Mesothelial cell of epicardium (in vitro differentiated cells): ENCODE measurements at regions not wholly inside any gene's neighbourhood (a gene's known extent, or its start where the extent isn't known, plus 50 kb on each side); places are given as distances from the start of the nearest gene placed in this dataset.

Experiments used
- DNase-seq, 2 experiments: peaks; one replicate each; pipeline ENCODE4 v3.0.0; 2021; ENCODE audit warnings: low spot score in 2 of 2; ENCODE audit not compliant: unreplicated experiment in 2 of 2
- H3K27ac Mint-ChIP-seq: 2 replicates; pipeline ENCODE4 v1.8.0; 2021; ENCODE audit warnings: mixed read lengths
- H3K27me3 Mint-ChIP-seq: 2 replicates; pipeline ENCODE4 v1.8.0; 2021; ENCODE audit warnings: low read depth, mixed read lengths
- H3K36me3 Mint-ChIP-seq: 2 replicates; pipeline ENCODE4 v1.8.0; 2021; ENCODE audit warnings: mixed read lengths
- H3K4me1 Mint-ChIP-seq: 2 replicates; pipeline ENCODE4 v1.8.0; 2021; ENCODE audit warnings: mixed read lengths
- H3K4me3 Mint-ChIP-seq: 2 replicates; pipeline ENCODE4 v1.8.0; 2021; ENCODE audit warnings: mild to moderate bottlenecking, moderate library complexity, mixed read lengths
- H3K9me3 Mint-ChIP-seq: 2 replicates; pipeline ENCODE4 v1.8.0; 2021; ENCODE audit warnings: mixed read lengths
- CTCF ChIP-seq: fragments of 200-600 bp; sonication (generic); IDR thresholded peaks from one replicate; pipeline ENCODE4 v1.5.0; 2021; ENCODE audit warnings: antibody characterized with exemption; ENCODE audit not compliant: unreplicated experiment

GRCh38 chr15:47196048-47196447 is 521.3 kb upstream of the SEMA6D start:
- peak overlapping the region; percentile 37 for H3K4me3 Mint-ChIP-seq
- TF ChIP-seq CTCF = peak; percentile 83
- peak; percentile 60 to 81 for DNase-seq
- H3K36me3 Mint-ChIP-seq = no peaks in the 10 kb centered on the region
- no peak overlapping the region for H3K27ac Mint-ChIP-seq
- no peaks in the 10 kb centered on the region for H3K27me3 Mint-ChIP-seq
- H3K4me1 Mint-ChIP-seq = peaks cover 15% of the 10 kb centered on the region
- no peaks in the 10 kb centered on the region for H3K9me3 Mint-ChIP-seq

GRCh38 chr15:47203993-47204392 is 513.3 kb upstream of the SEMA6D start:
- H3K4me1 Mint-ChIP-seq = peaks cover 10% of the 10 kb centered on the region
- H3K36me3 Mint-ChIP-seq = no peaks in the 10 kb centered on the region
- H3K27me3 Mint-ChIP-seq = no peaks in the 10 kb centered on the region
- DNase-seq = no peak
- no peak overlapping the region for H3K27ac Mint-ChIP-seq
- H3K9me3 Mint-ChIP-seq = no peaks in the 10 kb centered on the region
- TF ChIP-seq CTCF = no peak
- H3K4me3 Mint-ChIP-seq = no peak overlapping the region

- no peaks in the 10 kb centered on the region for H3K36me3 Mint-ChIP-seq
- H3K4me3 Mint-ChIP-seq = no peak overlapping the region
- DNase-seq = no peak
- H3K27ac Mint-ChIP-seq = peak overlapping the region; percentile 74
- H3K27me3 Mint-ChIP-seq = no peaks in the 10 kb centered on the region
- no peaks in the 10 kb centered on the region for H3K9me3 Mint-ChIP-seq
- peaks cover 8% of the 10 kb centered on the region for H3K4me1 Mint-ChIP-seq
- TF ChIP-seq CTCF = no peak
Measured at GRCh38 chr15:47206358-47206978, 510.8 kb upstream of the SEMA6D start.

- no peaks in the 10 kb centered on the region for H3K36me3 Mint-ChIP-seq
- H3K4me3 Mint-ChIP-seq = no peak overlapping the region
- H3K27me3 Mint-ChIP-seq = no peaks in the 10 kb centered on the region
- DNase-seq = no peak
- peaks cover 8% of the 10 kb centered on the region for H3K4me1 Mint-ChIP-seq
- no peak overlapping the region for H3K27ac Mint-ChIP-seq
- H3K9me3 Mint-ChIP-seq = no peaks in the 10 kb centered on the region
- no peak for TF ChIP-seq CTCF
Measured at GRCh38 chr15:47209591-47209990, 507.7 kb upstream of the SEMA6D start.

- H3K27ac Mint-ChIP-seq = no peak overlapping the region
- H3K27me3 Mint-ChIP-seq = no peaks in the 10 kb centered on the region
- TF ChIP-seq CTCF = no peak
- no peaks in the 10 kb centered on the region for H3K36me3 Mint-ChIP-seq
- no peaks in the 10 kb centered on the region for H3K4me1 Mint-ChIP-seq
- DNase-seq = no peak
- no peaks in the 10 kb centered on the region for H3K9me3 Mint-ChIP-seq
- no peak overlapping the region for H3K4me3 Mint-ChIP-seq
Measured at GRCh38 chr15:47212222-47213010, 504.9 kb upstream of the SEMA6D start.
